ENCODE measurements at regions not wholly inside any gene's neighbourhood (a gene's known extent, or its start where the extent isn't known, plus 50 kb on each side); places are given as distances from the start of the nearest gene placed in this dataset.

- no peak overlapping the region for H3K27ac ChIP-seq (ENCODE audit: low read depth in 2 of 2, low read length in 1 of 2)
- H3K4me1 ChIP-seq (ENCODE audit: control insufficient read depth in 1 of 2, insufficient read depth in 2 of 2, low read depth in 1 of 2, low read length in 1 of 2) = no peaks in the 10 kb centered on the region; a peak in 1 of 4 replicates
- no peaks in the 10 kb centered on the region for H3K79me2 ChIP-seq (ENCODE audit: insufficient read depth)
- H2AFZ ChIP-seq (ENCODE audit: low read depth) = no peak overlapping the region
- H3K9ac ChIP-seq = no peak overlapping the region
- H3K27me3 ChIP-seq (ENCODE audit: insufficient read depth) = no peaks in the 10 kb centered on the region
- H3K4me3 ChIP-seq (ENCODE audit: low read depth in 2 of 2, low read length in 1 of 2) = no peak overlapping the region
- H4K20me1 ChIP-seq (ENCODE audit: insufficient read depth) = no peaks in the 10 kb centered on the region
- H3K36me3 ChIP-seq (replicated peaks in 1 of 2; ENCODE audit: control insufficient read depth in 1 of 2, insufficient read depth in 2 of 2, low read length in 1 of 2) = no peaks in the 10 kb centered on the region
- no peaks in the 10 kb centered on the region for H3K9me3 ChIP-seq
- no peak overlapping the region for H3K4me2 ChIP-seq
- POLR2A ChIA-PET = no interaction called here
- no peaks in the 10 kb centered on the region; the same call in 1 of the 2 replicates for H3K9me2 ChIP-seq
- no peak for DNase-seq
- no peak for TF ChIP-seq TAF1 (IDR thresholded peaks at IDR 0.05; ENCODE audit: borderline replicate concordance, low read depth, low read length)
- TF ChIP-seq TCF12 (IDR thresholded peaks at IDR 0.05) = no peak
- no peak for TF ChIP-seq MXI1 (IDR thresholded peaks at IDR 0.05; ENCODE audit: low read depth, low read length)
- TF ChIP-seq FOSL2 (IDR thresholded peaks at IDR 0.05; ENCODE audit: borderline replicate concordance, low read depth) = no peak
- TF ChIP-seq CHD2 (IDR thresholded peaks at IDR 0.05; ENCODE audit: low read length, partially characterized antibody) = no peak
- TF ChIP-seq PBX3 (IDR thresholded peaks at IDR 0.05) = no peak
- no peak for TF ChIP-seq SMC3 (IDR thresholded peaks at IDR 0.05; ENCODE audit: low read depth, low read length)
- no peak for TF ChIP-seq YY1 (IDR thresholded peaks at IDR 0.05; ENCODE audit: low read depth)
- no peak for TF ChIP-seq MEF2A (IDR thresholded peaks at IDR 0.05; ENCODE audit: borderline replicate concordance, low read depth)
- no peak for TF ChIP-seq TEAD4 (IDR thresholded peaks at IDR 0.05; ENCODE audit: borderline replicate concordance, insufficient read depth)
- no peak for TF ChIP-seq RXRA (IDR thresholded peaks at IDR 0.05; ENCODE audit: borderline replicate concordance, low read depth)
- TF ChIP-seq RCOR1 (IDR thresholded peaks at IDR 0.05; ENCODE audit: low read length) = no peak
- TF ChIP-seq, protein P1, sequence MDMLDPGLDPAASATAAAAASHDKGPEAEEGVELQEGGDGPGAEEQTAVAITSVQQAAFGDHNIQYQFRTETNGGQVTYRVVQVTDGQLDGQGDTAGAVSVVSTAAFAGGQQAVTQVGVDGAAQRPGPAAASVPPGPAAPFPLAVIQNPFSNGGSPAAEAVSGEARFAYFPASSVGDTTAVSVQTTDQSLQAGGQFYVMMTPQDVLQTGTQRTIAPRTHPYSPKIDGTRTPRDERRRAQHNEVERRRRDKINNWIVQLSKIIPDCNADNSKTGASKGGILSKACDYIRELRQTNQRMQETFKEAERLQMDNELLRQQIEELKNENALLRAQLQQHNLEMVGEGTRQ (IDR thresholded peaks at IDR 0.05; ENCODE audit: borderline replicate concordance, low read depth, low read length) = no peak
- no peak for TF ChIP-seq CTCF (IDR thresholded peaks at IDR 0.05)
- TF ChIP-seq FOXJ3 (CRISPR knock-in tag; IDR thresholded peaks at IDR 0.05) = no peak
- no peak for TF ChIP-seq RAD21 (IDR thresholded peaks at IDR 0.05; ENCODE audit: low read length)
- TF ChIP-seq, protein P2, sequence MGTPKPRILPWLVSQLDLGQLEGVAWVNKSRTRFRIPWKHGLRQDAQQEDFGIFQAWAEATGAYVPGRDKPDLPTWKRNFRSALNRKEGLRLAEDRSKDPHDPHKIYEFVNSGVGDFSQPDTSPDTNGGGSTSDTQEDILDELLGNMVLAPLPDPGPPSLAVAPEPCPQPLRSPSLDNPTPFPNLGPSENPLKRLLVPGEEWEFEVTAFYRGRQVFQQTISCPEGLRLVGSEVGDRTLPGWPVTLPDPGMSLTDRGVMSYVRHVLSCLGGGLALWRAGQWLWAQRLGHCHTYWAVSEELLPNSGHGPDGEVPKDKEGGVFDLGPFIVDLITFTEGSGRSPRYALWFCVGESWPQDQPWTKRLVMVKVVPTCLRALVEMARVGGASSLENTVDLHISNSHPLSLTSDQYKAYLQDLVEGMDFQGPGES (IDR thresholded peaks at IDR 0.05; ENCODE audit: low read depth, low read length) = no peak
- CTCF ChIA-PET = no interaction called here
- no peaks in the 10 kb centered on the region for H3F3A ChIP-seq (replicated peaks; ENCODE audit: insufficient read depth)
- WGBS (ENCODE audit: low lambda C conversion rate) = 55% methylated on average over 3 of the region's 3 CpGs
Observed at GRCh38 chr13:67474115-67474514, 244.0 kb upstream of the PCDH9 start.

Measured in SK-N-SH (cell line).